Nephron (organoid): ENCODE measurements at regions not wholly inside any gene's neighbourhood (a gene's known extent, or its start where the extent isn't known, plus 50 kb on each side); places are given as distances from the start of the nearest gene placed in this dataset.

Experiments
- H3K27ac Mint-ChIP-seq, 3 experiments: 2 replicates each; pipeline ENCODE4 v1.8.0; 2020; ENCODE audit warnings: mixed read lengths in 3 of 3, mild to moderate bottlenecking in 2 of 3, moderate library complexity in 1 of 3
- H3K27me3 Mint-ChIP-seq: 2 replicates; pipeline ENCODE4 v1.8.0; 2021; ENCODE audit warnings: low read depth, mild to moderate bottlenecking, moderate library complexity, mixed read lengths
- H3K36me3 Mint-ChIP-seq: 2 replicates; pipeline ENCODE4 v1.8.0; 2020; ENCODE audit warnings: low read depth, mixed read lengths
- H3K4me1 Mint-ChIP-seq: 2 replicates; pipeline ENCODE4 v1.8.0; 2020; ENCODE audit warnings: mixed read lengths
- H3K4me3 Mint-ChIP-seq, 3 experiments: 2 replicates each; pipeline ENCODE4 v1.8.0; 2020; ENCODE audit warnings: mild to moderate bottlenecking in 3 of 3, mixed read lengths in 3 of 3, moderate library complexity in 2 of 3
- H3K9me3 Mint-ChIP-seq: 2 replicates; pipeline ENCODE4 v1.8.0; 2020; ENCODE audit warnings: mixed read lengths
- CTCF ChIP-seq, 3 experiments: fragments of 200-600 bp; sonication (generic); IDR thresholded peaks; one replicate each; pipeline ENCODE4 v1.5.0; 2021; ENCODE audit warnings: antibody characterized with exemption in 3 of 3; ENCODE audit not compliant: unreplicated experiment in 3 of 3

- no peaks in the 10 kb centered on the region for H3K36me3 Mint-ChIP-seq
- H3K27ac Mint-ChIP-seq, result no peak overlapping the region
- no peak overlapping the region for H3K4me3 Mint-ChIP-seq
- peaks cover 19% of the 10 kb centered on the region for H3K27me3 Mint-ChIP-seq
- no peak for TF ChIP-seq CTCF (IDR thresholded peaks at IDR 0.05; ENCODE audit: unreplicated experiment in 3 of 3)
- H3K9me3 Mint-ChIP-seq, result no peaks in the 10 kb centered on the region
- peaks cover 24% of the 10 kb centered on the region for H3K4me1 Mint-ChIP-seq
These were observed 423.0 kb downstream of the FUT8 start for GRCh38 chr14:65835501-65835900.

GRCh38 chr14:65838565-65838964, 426.0 kb downstream of the FUT8 start:
- Mint-ChIP-seq H3K9me3 (no peaks in the 10 kb centered on the region), H3K27me3 (peaks cover 8% of the 10 kb centered on the region)

GRCh38 chr14:65840118-65840751, 427.7 kb downstream of the FUT8 start:
- Mint-ChIP-seq H3K4me1 (peaks cover 9% of the 10 kb centered on the region), H3K9me3 (no peaks in the 10 kb centered on the region), H3K27ac (no peak overlapping the region), H3K27me3 (peaks cover 9% of the 10 kb centered on the region), H3K36me3 (no peaks in the 10 kb centered on the region), H3K4me3 (no peak overlapping the region)
- no peak for TF ChIP-seq CTCF (IDR thresholded peaks at IDR 0.05; ENCODE audit: unreplicated experiment in 3 of 3)

More at GRCh38 chr14:65838565-65838964, 426.0 kb downstream of the FUT8 start:
- Mint-ChIP-seq H3K4me3 (no peak overlapping the region), H3K27ac (no peak overlapping the region), H3K36me3 (no peaks in the 10 kb centered on the region), H3K4me1 (peaks cover 11% of the 10 kb centered on the region)
- no peak for TF ChIP-seq CTCF (IDR thresholded peaks at IDR 0.05; ENCODE audit: unreplicated experiment in 3 of 3)

GRCh38 chr14:65840786-65841185, 428.3 kb downstream of the FUT8 start:
- no peak overlapping the region for H3K4me3 Mint-ChIP-seq
- H3K27ac Mint-ChIP-seq, result no peak overlapping the region
- no peak for TF ChIP-seq CTCF (IDR thresholded peaks at IDR 0.05; ENCODE audit: unreplicated experiment in 3 of 3)
- no peaks in the 10 kb centered on the region for H3K36me3 Mint-ChIP-seq
- H3K4me1 Mint-ChIP-seq, result peaks cover 9% of the 10 kb centered on the region
- H3K27me3 Mint-ChIP-seq, result peaks cover 9% of the 10 kb centered on the region
- H3K9me3 Mint-ChIP-seq, result no peaks in the 10 kb centered on the region

GRCh38 chr14:65846196-65846868, 433.8 kb downstream of the FUT8 start:
- Mint-ChIP-seq H3K27ac (peak overlapping the region in 1 of 3 experiments; percentile 3), H3K4me1 (no peaks in the 10 kb centered on the region), H3K36me3 (no peaks in the 10 kb centered on the region), H3K4me3 (no peak overlapping the region), H3K9me3 (no peaks in the 10 kb centered on the region), H3K27me3 (peaks cover 6% of the 10 kb centered on the region)
- no peak for TF ChIP-seq CTCF (IDR thresholded peaks at IDR 0.05; ENCODE audit: unreplicated experiment in 3 of 3)
